Coronary artery (tissue), 2 donors: ENCODE measurements at regions not wholly inside any gene's neighbourhood (a gene's known extent, or its start where the extent isn't known, plus 50 kb on each side); places are given as distances from the start of the nearest gene placed in this dataset.

Source experiments
- DNase-seq: peaks from one replicate; pipeline ENCODE4 v3.0.0-alpha.2; 2017; ENCODE audit warnings: low spot score
- H3K27ac ChIP-seq, 2 donors: fragments of 200-600 bp; sonication (generic); one replicate each; pipeline ENCODE4 v1.5.1; 2016 to 2019
- H3K4me3 ChIP-seq: fragments of 200-600 bp; sonication (generic); 2 replicates; pipeline ENCODE4 v1.5.1; 2016; ENCODE audit warnings: mild to moderate bottlenecking, moderate library complexity
- TF ChIP-seq, protein P1 (sequence below): fragments of 200-600 bp; sonication (generic); IDR thresholded peaks from one replicate; pipeline ENCODE4 v1.5.1; 2019; ENCODE audit warnings: antibody characterized with exemption

DNA sequence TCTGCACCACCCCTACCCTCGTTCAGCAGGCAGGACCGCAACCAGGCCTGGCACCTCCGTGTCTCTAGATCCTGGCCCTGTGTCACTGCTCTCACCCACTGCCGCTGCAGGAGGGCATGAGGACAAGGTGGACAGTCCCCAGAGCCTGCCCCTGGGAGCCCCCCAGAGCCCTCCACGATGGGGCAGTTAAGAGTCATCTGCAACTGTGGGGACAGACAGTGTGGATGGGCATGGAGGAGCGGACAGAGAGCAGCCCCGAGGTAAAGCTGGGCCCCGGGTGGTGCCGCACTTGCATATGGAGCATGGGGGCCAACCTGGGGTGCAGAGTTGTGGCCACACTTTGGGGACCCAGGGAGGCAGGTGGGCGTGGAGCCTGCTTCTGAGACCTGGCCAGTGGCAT is 905.1 kb upstream of the USP15 start:
- TF ChIP-seq, protein P1, sequence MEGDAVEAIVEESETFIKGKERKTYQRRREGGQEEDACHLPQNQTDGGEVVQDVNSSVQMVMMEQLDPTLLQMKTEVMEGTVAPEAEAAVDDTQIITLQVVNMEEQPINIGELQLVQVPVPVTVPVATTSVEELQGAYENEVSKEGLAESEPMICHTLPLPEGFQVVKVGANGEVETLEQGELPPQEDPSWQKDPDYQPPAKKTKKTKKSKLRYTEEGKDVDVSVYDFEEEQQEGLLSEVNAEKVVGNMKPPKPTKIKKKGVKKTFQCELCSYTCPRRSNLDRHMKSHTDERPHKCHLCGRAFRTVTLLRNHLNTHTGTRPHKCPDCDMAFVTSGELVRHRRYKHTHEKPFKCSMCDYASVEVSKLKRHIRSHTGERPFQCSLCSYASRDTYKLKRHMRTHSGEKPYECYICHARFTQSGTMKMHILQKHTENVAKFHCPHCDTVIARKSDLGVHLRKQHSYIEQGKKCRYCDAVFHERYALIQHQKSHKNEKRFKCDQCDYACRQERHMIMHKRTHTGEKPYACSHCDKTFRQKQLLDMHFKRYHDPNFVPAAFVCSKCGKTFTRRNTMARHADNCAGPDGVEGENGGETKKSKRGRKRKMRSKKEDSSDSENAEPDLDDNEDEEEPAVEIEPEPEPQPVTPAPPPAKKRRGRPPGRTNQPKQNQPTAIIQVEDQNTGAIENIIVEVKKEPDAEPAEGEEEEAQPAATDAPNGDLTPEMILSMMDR = no peak
- no peak for DNase-seq
- H3K27ac ChIP-seq = no peak overlapping the region
- H3K4me3 ChIP-seq = no peak overlapping the region

DNA sequence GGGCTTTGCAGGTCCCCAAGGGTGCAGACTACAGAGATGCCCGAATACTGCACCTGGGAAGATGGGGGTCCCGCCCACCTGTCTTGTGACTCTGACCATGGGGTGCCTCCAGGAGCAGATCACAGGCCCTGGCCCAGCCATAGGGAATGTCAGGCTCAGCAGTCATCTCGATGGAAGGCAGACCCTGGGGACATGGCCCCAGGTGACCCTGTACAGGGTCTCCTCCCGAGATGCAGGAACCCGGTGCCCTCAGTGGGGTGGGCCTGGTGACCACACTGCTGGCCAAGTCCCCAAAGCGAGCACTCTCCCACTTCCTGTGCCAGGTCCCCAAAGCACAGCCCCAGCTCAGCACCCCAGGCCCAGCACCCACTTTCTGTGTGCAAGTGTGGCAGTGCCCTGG is 903.7 kb upstream of the USP15 start:
- no peak for DNase-seq
- TF ChIP-seq, protein P1 = no peak
- Histone ChIP-seq H3K4me3 (no peak overlapping the region), H3K27ac (no peak overlapping the region)

DNA sequence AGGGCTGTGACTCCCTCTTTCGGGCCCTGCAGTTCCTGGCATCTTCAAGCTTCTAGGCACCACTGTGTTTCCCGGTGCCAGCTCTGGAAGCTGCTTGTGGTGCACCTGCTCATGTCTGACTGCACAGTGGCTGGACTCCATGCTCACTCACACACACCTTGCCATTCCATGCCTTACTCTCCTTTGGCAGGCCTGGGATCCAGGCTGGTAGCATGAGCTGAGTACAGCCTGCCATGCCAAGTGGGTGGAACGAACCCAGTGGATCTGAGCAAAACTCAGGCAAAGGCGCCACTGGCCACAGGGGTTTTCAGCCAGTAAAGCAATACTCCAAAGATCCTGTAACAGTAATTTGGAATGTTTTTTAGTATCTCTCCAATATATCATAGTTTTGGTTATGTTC is 902.7 kb upstream of the USP15 start:
- TF ChIP-seq, protein P1 = no peak
- H3K27ac ChIP-seq = no peak overlapping the region
- no peak overlapping the region for H3K4me3 ChIP-seq
- DNase-seq = no peak

DNA sequence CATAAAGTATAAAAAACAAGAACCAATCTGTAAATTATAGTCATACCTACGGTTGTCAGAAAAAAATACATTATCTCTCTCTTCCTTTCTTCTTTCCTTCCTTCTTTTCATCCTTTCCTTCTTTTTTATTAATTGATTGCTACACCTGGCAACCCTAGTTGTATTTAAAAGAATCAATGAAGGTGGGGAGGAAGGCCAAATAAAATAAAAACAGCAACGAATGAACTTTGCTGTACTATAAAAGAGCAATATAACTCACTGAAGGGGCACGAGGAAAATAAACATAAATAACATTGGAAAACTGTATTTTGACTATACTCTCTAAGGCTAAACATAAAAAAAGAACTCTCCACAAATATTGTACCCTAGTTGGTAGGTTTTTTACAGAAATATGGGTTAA is 898.2 kb upstream of the USP15 start:
- TF ChIP-seq, protein P1 = no peak
- H3K4me3 ChIP-seq = no peak overlapping the region
- no peak for DNase-seq
- no peak overlapping the region for H3K27ac ChIP-seq

- H3K4me3 ChIP-seq = no peak overlapping the region
- TF ChIP-seq, protein P1 = no peak
- no peak overlapping the region for H3K27ac ChIP-seq
- DNase-seq = no peak
These were observed 895.2 kb upstream of the USP15 start for GRCh38 chr12:61365001-61365400.

DNA sequence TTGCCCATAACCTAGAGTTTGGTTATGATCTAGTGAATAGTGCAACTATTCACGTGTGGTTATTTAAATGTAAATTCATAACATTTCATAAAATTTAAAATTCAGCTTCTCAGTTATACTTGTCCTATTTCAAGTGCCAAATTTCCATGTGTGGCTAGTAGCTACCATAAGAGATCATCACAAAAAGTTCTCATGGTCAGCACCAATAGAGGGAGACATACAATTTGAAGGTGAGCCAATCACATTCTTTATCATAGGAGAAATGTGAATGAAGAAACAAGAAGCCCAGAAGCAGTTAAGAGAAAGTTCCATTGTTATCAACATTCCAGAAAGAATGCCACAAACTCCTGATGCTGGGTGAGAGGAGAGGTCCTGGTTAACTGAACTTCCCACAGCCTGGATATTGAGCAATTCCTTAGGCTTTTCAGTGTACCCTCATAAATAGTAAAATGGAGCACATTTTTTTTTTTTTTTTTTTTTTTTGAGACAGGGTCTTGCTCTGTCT is 892.9 kb upstream of the USP15 start:
- Histone ChIP-seq H3K27ac (no peak overlapping the region), H3K4me3 (no peak overlapping the region)
- TF ChIP-seq, protein P1 = no peak
- no peak for DNase-seq

- H3K4me3 ChIP-seq = no peak overlapping the region
- no peak overlapping the region for H3K27ac ChIP-seq
- TF ChIP-seq, protein P1 = no peak
- no peak for DNase-seq
These were observed 890.8 kb upstream of the USP15 start for GRCh38 chr12:61369241-61369910.
